SU-DHL-6 (cell line): ENCODE measurements at regions not wholly inside any gene's neighbourhood (a gene's known extent, or its start where the extent isn't known, plus 50 kb on each side); places are given as distances from the start of the nearest gene placed in this dataset.
A peak's percentile ranks its signal among the peaks of the same experiment; 100 is the strongest.

Experiments used
- H2AFZ ChIP-seq: fragments of 200-600 bp; sonication (generic); 2 replicates; pipeline ENCODE4 v1.6.1; 2014; ENCODE audit warnings: low read depth, mild to moderate bottlenecking, moderate library complexity, mixed read lengths, antibody characterized with exemption, low read length; ENCODE audit not compliant: severe bottlenecking
- H3F3A ChIP-seq: fragments of 200-600 bp; shearing (Covaris generic); 2 replicates; pipeline ENCODE4 v1.6.0; 2016; ENCODE audit warnings: antibody characterized with exemption, mild to moderate bottlenecking; ENCODE audit not compliant: insufficient read depth
- H3K27ac ChIP-seq: fragments of 200-600 bp; sonication (generic); 2 replicates; pipeline ENCODE4 v1.5.1; 2016; ENCODE audit warnings: low read depth, mild to moderate bottlenecking, low read length, moderate library complexity, mixed read lengths
- H3K27me3 ChIP-seq: fragments of 200-600 bp; sonication (generic), shearing (Covaris generic); 2 replicates; pipeline ENCODE4 v1.6.0; 2014; ENCODE audit warnings: mild to moderate bottlenecking, low read length
- H3K36me3 ChIP-seq: fragments of 200-600 bp; sonication (generic); 2 replicates; pipeline ENCODE4 v1.6.1; 2014; ENCODE audit warnings: mild to moderate bottlenecking, low read length, mixed read lengths
- H3K4me2 ChIP-seq: fragments of 300-600, 200-600 bp; shearing (Covaris generic), sonication (generic); 2 replicates; pipeline ENCODE4 v1.6.0; 2014; ENCODE audit warnings: low read length, low read depth, mild to moderate bottlenecking; ENCODE audit not compliant: poor library complexity, severe bottlenecking
- H3K4me3 ChIP-seq: fragments of 200-600 bp; sonication (generic); 2 replicates; pipeline ENCODE4 v1.5.1; 2014; ENCODE audit warnings: antibody characterized with exemption, low read length, mild to moderate bottlenecking, mixed read lengths; ENCODE audit not compliant: insufficient read depth, poor library complexity, severe bottlenecking
- H3K79me2 ChIP-seq: fragments of 200-600 bp; sonication (generic); 2 replicates; pipeline ENCODE4 v1.6.1; 2014; ENCODE audit warnings: mild to moderate bottlenecking, low read length, moderate library complexity; ENCODE audit not compliant: insufficient read depth
- H3K9ac ChIP-seq: fragments of 200-600 bp; sonication (generic); 2 replicates; pipeline ENCODE4 v1.7.0; 2014; ENCODE audit warnings: mild to moderate bottlenecking, low read length
- H3K9me2 ChIP-seq: fragments of 200-600 bp; sonication (generic); replicated peaks from 2 replicates; pipeline ENCODE4 v1.6.1; 2014; ENCODE audit warnings: low read length; ENCODE audit not compliant: insufficient read depth
- H3K9me3 ChIP-seq: fragments of 200-600 bp; sonication (generic); 2 replicates; pipeline ENCODE4 v1.6.1; 2014; ENCODE audit warnings: low read length, mixed read lengths; ENCODE audit not compliant: insufficient read depth
- H4K20me1 ChIP-seq: fragments of 200-600 bp; sonication (generic); 2 replicates; pipeline ENCODE4 v1.6.1; 2014; ENCODE audit warnings: low read depth, mild to moderate bottlenecking, antibody characterized with exemption, low read length, moderate library complexity, mixed read lengths
- CTCF ChIP-seq: fragments of 200-600 bp; sonication (generic); IDR thresholded peaks from one replicate; pipeline ENCODE4 v1.5.1; 2017; ENCODE audit warnings: antibody characterized with exemption, mild to moderate bottlenecking, low read length, moderate library complexity; ENCODE audit not compliant: insufficient read depth, poor library complexity, severe bottlenecking
- EZH2phosphoT487 ChIP-seq: fragments of 200-600 bp; sonication (generic), shearing (Covaris generic); conservative IDR thresholded peaks from 2 replicates; pipeline ENCODE4 v1.6.1; 2018; ENCODE audit warnings: mild to moderate bottlenecking, antibody characterized with exemption, low read length, moderate library complexity, mixed read lengths

- H3K27ac ChIP-seq = no peak overlapping the region
- no peaks in the 10 kb centered on the region for H3K79me2 ChIP-seq
- H3K9me2 ChIP-seq = no peaks in the 10 kb centered on the region
- H2AFZ ChIP-seq = no peak overlapping the region
- no peaks in the 10 kb centered on the region for H3K27me3 ChIP-seq
- no peaks in the 10 kb centered on the region for H3K9me3 ChIP-seq
- H4K20me1 ChIP-seq = no peaks in the 10 kb centered on the region
- H3K4me3 ChIP-seq = no peak overlapping the region
- H3K36me3 ChIP-seq = no peaks in the 10 kb centered on the region
- H3K9ac ChIP-seq = no peak overlapping the region
- no peak overlapping the region for H3K4me2 ChIP-seq
- TF ChIP-seq CTCF (no peak), EZH2phosphoT487 (no peak)
- no peaks in the 10 kb centered on the region for H3F3A ChIP-seq
Observed at GRCh38 chr2:37831081-37831780, 93.9 kb upstream of the RMDN2 start.

- Histone ChIP-seq H3K4me3 (no peak overlapping the region), H2AFZ (no peak overlapping the region), H3K9me2 (no peaks in the 10 kb centered on the region), H3K27me3 (no peaks in the 10 kb centered on the region), H3F3A (no peaks in the 10 kb centered on the region), H3K79me2 (no peaks in the 10 kb centered on the region), H4K20me1 (no peaks in the 10 kb centered on the region), H3K27ac (no peak overlapping the region), H3K9me3 (no peaks in the 10 kb centered on the region), H3K9ac (no peak overlapping the region), H3K4me2 (no peak overlapping the region), H3K36me3 (no peaks in the 10 kb centered on the region)
- no peak for TF ChIP-seq EZH2phosphoT487
- peak; percentile 78 for TF ChIP-seq CTCF
Observed at GRCh38 chr2:37832590-37833197, 92.4 kb upstream of the RMDN2 start.

- H3K9ac ChIP-seq = no peak overlapping the region
- no peaks in the 10 kb centered on the region for H3K36me3 ChIP-seq
- H3K27me3 ChIP-seq = no peaks in the 10 kb centered on the region
- H3K4me3 ChIP-seq = no peak overlapping the region
- no peaks in the 10 kb centered on the region for H3F3A ChIP-seq
- H3K27ac ChIP-seq = no peak overlapping the region
- H3K9me2 ChIP-seq = no peaks in the 10 kb centered on the region
- TF ChIP-seq CTCF (no peak), EZH2phosphoT487 (no peak)
- H3K79me2 ChIP-seq = no peaks in the 10 kb centered on the region
- no peak overlapping the region for H2AFZ ChIP-seq
- no peak overlapping the region for H3K4me2 ChIP-seq
- H4K20me1 ChIP-seq = no peaks in the 10 kb centered on the region
- no peaks in the 10 kb centered on the region for H3K9me3 ChIP-seq
Observed at GRCh38 chr2:37833423-37833822, 91.7 kb upstream of the RMDN2 start.
